NCI-H748 (cell line): ENCODE measurements at regions not wholly inside any gene's neighbourhood (a gene's known extent, or its start where the extent isn't known, plus 50 kb on each side); places are given as distances from the start of the nearest gene placed in this dataset.

ENCODE experiments used
- DNase-seq: peaks from one replicate; lab custom pipeline; 2025; ENCODE audit not compliant: unreplicated experiment; lab: John Stamatoyannopoulos, UW

DNA sequence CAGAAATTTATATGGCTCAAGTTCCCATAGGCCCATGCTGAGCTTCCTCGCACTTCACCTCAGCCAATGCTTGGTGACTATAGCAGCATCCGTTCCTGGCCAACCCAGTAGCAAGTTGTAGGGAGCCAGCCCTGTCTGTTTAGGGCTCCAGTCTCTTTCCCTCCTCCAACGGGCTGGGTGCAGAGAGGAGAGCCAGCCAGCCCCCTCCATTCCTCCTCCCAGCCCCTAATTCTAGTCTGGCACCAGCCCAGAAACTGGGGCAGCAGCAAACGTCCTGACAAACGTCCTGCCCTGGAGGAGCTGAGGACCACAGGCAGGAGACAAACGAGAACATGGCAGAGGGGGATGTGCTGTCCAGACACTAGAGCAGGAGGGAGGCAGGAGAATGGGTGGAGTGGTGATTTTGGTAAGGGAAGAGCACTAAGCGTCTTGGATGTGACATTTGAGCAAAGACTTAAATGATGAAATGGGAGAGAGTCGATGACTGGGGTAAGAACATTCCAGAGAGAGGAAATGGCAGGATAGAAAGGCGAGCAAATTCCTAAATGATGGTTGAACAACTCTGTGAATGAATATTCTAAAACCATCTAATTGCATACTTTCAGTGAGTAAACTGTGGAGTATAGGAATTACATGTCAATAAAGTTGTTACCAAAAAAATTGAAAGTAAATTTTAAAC lies 222.5 kb upstream of the DAPK1 start:
- no peak for DNase-seq

DNA sequence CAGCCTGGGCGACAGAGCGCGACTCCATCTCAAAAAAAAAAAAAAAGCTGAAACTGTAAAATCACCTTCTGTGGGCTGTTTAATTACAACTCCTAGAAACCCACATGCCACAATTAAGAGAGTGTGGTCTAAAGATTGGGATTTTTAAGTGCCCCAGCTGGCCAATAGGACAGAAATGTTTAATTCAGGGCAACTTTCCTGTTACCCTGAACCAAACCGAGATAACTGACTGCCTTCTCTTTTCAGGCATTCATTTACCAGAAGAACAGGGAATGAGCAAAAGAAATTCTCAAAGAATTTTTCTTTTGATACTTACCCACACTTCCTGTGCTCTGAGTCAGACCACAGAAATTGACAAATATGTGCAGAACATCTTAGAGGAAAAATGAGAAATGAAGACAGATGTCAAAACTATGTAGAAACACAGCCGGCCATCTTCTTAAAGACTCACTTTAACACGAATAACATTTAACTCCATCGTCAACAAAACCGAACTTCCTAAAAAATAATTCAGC lies 221.3 kb upstream of the DAPK1 start:
- no peak for DNase-seq

DNA sequence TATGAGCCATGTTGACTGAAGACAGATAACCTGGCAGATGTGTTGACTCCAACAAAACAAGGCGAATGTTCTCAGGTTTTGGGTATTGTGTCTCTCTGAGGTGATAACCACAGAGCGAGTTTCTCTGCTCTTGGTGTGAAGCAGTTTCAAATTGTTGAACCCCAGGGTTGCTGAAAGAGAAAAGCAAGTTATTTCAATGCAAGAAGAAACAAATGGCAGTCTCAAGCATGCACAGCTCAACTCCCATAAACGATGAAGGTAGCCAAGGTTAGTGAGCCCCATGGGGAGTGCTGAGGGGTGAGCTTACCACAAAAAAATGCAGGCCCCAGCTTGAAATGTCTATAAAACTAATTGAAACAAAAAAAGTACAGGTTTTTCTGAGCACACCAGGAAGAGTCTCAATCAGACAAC lies 220.8 kb upstream of the DAPK1 start:
- no peak for DNase-seq

DNA sequence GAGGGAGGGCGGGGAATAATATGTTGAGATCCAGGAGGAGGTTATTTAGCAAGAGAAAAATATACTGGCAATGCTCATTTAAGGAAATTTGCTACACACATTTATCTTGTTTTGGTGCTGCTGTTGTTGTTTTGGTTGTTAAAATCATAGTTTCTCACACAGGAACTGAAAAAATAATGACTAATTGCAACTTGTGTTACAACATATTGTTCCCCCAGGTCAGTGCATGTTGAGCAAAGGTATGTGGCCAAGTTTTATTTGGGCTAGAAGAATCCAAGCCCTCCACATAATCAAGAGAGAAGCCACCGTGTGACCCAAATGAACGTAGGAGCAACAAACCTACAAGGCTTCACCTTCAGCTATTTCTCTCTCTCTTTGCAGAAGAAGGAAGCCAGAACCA lies 220.3 kb upstream of the DAPK1 start:
- DNase-seq = no peak

- no peak for DNase-seq
These were observed 218.5 kb upstream of the DAPK1 start for GRCh38 chr9:87278971-87279733.

DNA sequence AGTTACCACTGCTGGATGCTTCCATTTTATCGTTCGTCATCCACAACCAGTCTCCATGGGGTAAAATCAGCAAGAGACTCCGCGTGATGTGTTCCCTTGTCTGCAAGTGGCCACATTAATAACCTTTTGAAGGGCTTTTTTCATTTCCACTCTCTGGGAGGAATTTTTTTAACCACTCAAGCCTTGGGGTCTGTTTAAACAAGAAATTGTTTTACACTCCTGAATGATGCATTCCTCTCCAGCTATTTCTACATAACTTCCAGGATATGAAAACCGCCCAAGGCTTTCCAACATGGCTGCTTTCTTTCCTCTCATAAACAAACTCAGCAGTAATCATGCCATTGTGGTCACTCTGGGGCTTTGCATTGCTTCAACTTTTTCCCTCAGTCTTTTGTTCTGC lies 217.2 kb upstream of the DAPK1 start:
- DNase-seq = no peak

GRCh38 chr9:87282538-87282937 lies 215.1 kb upstream of the DAPK1 start:
- DNase-seq = no peak

- DNase-seq = no peak
These were observed 214.1 kb upstream of the DAPK1 start for GRCh38 chr9:87283585-87283984.

GRCh38 chr9:87285183-87285850 lies 212.3 kb upstream of the DAPK1 start:
- peak; percentile 75 for DNase-seq

GRCh38 chr9:87286506-87286905 lies 211.2 kb upstream of the DAPK1 start:
- no peak for DNase-seq

DNA sequence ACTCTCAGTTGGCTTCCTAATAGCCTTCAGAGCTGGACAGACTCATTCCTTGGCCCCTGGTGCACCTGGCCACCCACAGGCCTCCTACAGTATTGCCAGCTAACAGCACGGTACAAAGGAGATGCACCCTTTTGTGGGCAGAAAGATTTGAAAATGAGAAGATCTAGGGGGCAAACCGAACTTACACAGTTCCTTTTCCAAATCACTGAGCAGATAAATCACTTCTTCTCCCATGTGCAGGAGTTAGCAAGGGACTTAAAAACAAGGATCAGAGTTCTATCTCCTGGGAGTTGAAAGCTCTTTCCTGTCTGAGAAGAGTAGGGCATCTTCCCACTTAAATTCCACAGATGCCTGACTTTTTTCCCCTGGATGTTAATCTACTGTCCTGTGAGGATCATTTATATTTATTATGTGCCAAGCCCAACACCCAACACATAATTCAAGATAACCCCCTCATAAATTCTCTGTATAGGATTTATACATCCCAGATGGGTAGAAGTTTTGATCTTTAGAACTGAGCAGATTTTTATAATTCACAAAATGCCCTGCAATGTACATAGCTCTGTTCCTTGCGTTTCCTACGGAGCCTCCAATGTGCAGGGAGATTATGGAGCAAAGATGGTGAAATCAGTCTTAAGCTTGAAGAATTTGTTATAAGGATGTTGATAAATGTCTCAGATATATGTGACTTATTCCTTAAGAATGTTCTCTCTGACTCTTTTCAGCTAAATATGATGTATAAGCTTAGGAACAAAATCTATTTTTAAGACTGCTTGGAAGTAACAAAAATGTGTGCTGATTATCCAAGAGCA lies 207.2 kb upstream of the DAPK1 start:
- no peak for DNase-seq

- no peak for DNase-seq
These were observed 205.0 kb upstream of the DAPK1 start for GRCh38 chr9:87292449-87293191.

- DNase-seq = no peak
These were observed 203.5 kb upstream of the DAPK1 start for GRCh38 chr9:87294126-87294525.

- DNase-seq = no peak
These were observed 196.8 kb upstream of the DAPK1 start for GRCh38 chr9:87300915-87301314.

- DNase-seq = no peak
These were observed 196.3 kb upstream of the DAPK1 start for GRCh38 chr9:87301371-87301770.

DNA sequence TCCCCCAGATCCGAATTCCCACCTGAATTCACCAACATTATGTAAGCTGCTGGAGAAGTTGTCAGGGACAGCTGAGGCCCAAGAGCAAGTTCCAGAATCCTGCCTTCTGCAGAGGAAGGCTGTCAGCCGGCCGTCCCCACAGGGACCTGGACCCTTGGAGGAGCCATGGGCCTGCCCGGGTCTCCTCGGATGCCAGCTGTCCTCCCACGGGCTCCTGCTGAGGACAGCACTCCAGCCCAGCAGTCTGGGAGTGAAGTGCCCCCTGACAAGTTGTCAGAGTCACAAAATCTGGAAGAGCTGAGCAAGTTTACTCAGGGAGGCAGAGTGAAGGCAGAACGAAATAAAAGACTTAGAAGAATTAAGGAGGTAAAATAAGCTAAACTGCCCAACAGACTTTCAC lies 192.5 kb upstream of the DAPK1 start:
- DNase-seq = no peak

DNA sequence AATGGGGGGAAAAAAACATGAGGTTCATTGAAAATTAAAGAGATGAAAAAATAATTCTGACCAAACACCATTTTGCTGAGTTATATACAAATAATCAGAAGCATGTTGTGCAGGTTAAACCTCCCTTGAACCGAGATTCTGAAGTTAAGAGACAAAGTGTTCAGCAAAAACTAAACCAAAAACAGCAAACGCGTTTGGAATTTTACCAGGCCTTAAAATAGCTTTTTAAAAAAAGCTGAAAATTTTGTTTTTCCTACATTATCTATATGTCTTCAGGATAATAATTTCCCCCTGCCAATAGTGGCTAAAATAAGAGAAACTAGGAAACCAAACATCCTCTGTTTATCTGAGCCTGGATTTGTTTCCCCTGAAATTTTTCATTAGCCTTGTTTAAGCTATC lies 191.7 kb upstream of the DAPK1 start:
- DNase-seq = no peak

GRCh38 chr9:87307848-87308247 lies 189.8 kb upstream of the DAPK1 start:
- DNase-seq = no peak

DNA sequence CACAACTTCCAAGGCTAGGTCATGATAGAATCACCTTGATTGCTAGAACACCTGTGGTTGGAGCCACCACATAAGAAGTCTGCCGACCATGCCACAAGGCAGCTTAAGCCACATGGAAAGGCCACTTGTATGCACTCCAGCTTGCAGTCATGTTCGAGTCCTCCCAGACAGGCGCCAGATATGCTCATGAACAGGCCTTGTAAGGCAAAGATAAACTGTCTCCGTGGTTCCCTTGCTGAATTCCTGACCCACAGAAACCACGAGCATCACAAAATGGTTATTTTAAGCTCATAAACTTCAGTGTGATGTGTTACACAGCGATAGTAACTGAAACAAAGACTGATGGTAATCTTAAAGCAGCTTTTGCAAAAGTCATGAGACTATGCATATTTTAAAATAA lies 188.4 kb upstream of the DAPK1 start:
- DNase-seq = no peak

DNA sequence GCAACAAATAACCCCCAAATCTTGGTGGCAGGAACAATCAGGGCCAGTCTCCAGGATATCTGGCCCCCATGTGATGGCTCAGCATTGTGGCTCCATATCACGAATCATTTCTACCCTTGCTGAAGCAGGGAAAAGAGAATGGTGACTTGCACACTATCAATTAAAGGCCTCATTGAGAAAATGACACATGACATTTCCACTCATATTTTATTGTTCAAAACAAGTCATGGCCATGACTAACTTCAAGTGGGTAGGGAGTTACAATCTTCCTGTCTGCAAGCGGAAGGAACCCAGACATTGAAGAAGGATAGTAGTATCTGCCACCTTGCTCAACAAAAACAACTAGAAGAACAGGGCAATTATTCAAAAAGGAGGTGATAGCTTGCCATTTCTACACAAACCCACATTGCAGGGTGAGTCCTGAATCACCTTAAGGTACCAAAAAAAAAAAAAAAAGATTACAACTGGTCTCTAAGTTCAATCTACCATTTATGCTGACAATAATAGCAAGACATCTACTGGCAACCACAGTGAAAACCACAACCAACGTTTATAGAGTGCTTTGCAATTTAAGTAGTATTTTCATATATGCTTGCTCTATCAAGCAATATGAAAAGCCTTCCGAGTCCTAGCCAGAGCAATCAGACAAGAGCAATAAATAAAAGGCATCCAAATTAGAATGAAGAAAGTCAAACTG lies 186.7 kb upstream of the DAPK1 start:
- DNase-seq = no peak
